IMR-90 (cell line): ENCODE measurements at regions not wholly inside any gene's neighbourhood (a gene's known extent, or its start where the extent isn't known, plus 50 kb on each side); places are given as distances from the start of the nearest gene placed in this dataset.

Experiments
- ATAC-seq: fragments of 200-7000 bp; cut with Tn5 transposase; 2 replicates; pipeline ENCODE4 v1.9.1; 2020; ENCODE audit warnings: low read depth, mild to moderate bottlenecking, moderate library complexity
- BruUV-seq: library from RNA; stranded (reverse); fragments of 400-500 nt; replicated peaks from 2 replicates; lab custom pipeline; 2021; lab: Mats Ljungman, UMichigan
- CTCF ChIA-PET: fragments of 300-600 bp; formaldehyde crosslinking; extraction: SDS; loops from one replicate; lab custom pipeline; 2021; ENCODE audit warnings: antibody characterized with exemption; lab: Yijun Ruan, JAX
- POLR2A ChIA-PET: fragments of 300-600 bp; sonication (Branson Sonifier 250); formaldehyde crosslinking; loops from one replicate; lab custom pipeline; 2022; ENCODE audit warnings: antibody characterized with exemption; ENCODE audit not compliant: unreplicated experiment; lab: Charles Lee
- DNase-seq: peaks from one replicate; pipeline ENCODE4 v3.0.0; 2013
- H2AFZ ChIP-seq: replicated peaks from 2 replicates; pipeline ENCODE3; 2013; ENCODE audit warnings: low read length, mild to moderate bottlenecking; ENCODE audit not compliant: poor library complexity
- H2AK5ac ChIP-seq: 2 replicates; pipeline ENCODE4 v1.6.1; 2013; ENCODE audit warnings: low read depth, low read length, inconsistent platforms
- H2AK9ac ChIP-seq: replicated peaks from 2 replicates; pipeline ENCODE3; 2013; ENCODE audit warnings: mild to moderate bottlenecking, low read depth, low read length, moderate library complexity; ENCODE audit not compliant: poor library complexity
- H2BK120ac ChIP-seq: 2 replicates; pipeline ENCODE4 v1.6.1; 2013; ENCODE audit warnings: low read depth, low read length, inconsistent platforms
- H2BK15ac ChIP-seq: 3 replicates; pipeline ENCODE4 v1.6.1; 2013; ENCODE audit warnings: low read depth, low read length, inconsistent platforms
- H2BK20ac ChIP-seq: 2 replicates; pipeline ENCODE4 v1.6.1; 2013; ENCODE audit warnings: low read depth, mild to moderate bottlenecking, inconsistent platforms, low read length, moderate library complexity
- H2BK5ac ChIP-seq: 2 replicates; pipeline ENCODE4 v1.6.1; 2013; ENCODE audit warnings: mild to moderate bottlenecking, low read depth, low read length, inconsistent platforms; ENCODE audit not compliant: poor library complexity, severe bottlenecking
- H3K14ac ChIP-seq: replicated peaks from 2 replicates; pipeline ENCODE4 v1.6.1; 2013; ENCODE audit warnings: low read depth, low read length, inconsistent platforms
- H3K18ac ChIP-seq: 2 replicates; pipeline ENCODE4 v1.6.1; 2013; ENCODE audit warnings: low read depth, low read length, control low read depth
- H3K23ac ChIP-seq: 2 replicates; pipeline ENCODE4 v1.6.1; 2013; ENCODE audit warnings: low read depth, low read length, inconsistent platforms
- H3K27ac ChIP-seq: 2 replicates; pipeline ENCODE4 v1.5.1; 2013; ENCODE audit warnings: mild to moderate bottlenecking, control low read depth, low read length; ENCODE audit not compliant: insufficient read depth
- H3K27me3 ChIP-seq: 2 replicates; pipeline ENCODE4 v1.6.1; 2013; ENCODE audit warnings: low read length; ENCODE audit not compliant: control insufficient read depth, insufficient read depth
- H3K36me3 ChIP-seq: 2 replicates; pipeline ENCODE4 v1.6.1; 2013; ENCODE audit warnings: low read length, mixed read lengths; ENCODE audit not compliant: control insufficient read depth, insufficient read depth
- H3K4ac ChIP-seq: 2 replicates; pipeline ENCODE4 v1.6.1; 2013; ENCODE audit warnings: low read depth, low read length, inconsistent platforms
- H3K4me1 ChIP-seq: 2 replicates; pipeline ENCODE4 v1.6.1; 2013; ENCODE audit warnings: low read length, mixed read lengths; ENCODE audit not compliant: control insufficient read depth, insufficient read depth
- H3K4me2 ChIP-seq: 2 replicates; pipeline ENCODE4 v1.6.1; 2013; ENCODE audit warnings: low read depth, mild to moderate bottlenecking, control low read depth, low read length, moderate library complexity
- H3K4me3 ChIP-seq: 2 replicates; pipeline ENCODE4 v1.5.1; 2013; ENCODE audit warnings: low read depth, mild to moderate bottlenecking, control low read depth, low read length, moderate library complexity; ENCODE audit not compliant: insufficient read depth
- H3K56ac ChIP-seq: 2 replicates; pipeline ENCODE4 v1.6.1; 2013; ENCODE audit warnings: low read length, inconsistent platforms; ENCODE audit not compliant: insufficient read depth; ENCODE audit errors: extremely low read depth
- H3K79me1 ChIP-seq, 2 experiments: 2 replicates each; pipeline ENCODE4 v1.6.1; 2013; ENCODE audit warnings: low read length in 2 of 2, inconsistent platforms in 1 of 2, low read depth in 1 of 2
- H3K9ac ChIP-seq: 2 replicates; pipeline ENCODE4 v1.6.1; 2013; ENCODE audit warnings: low read depth, low read length, control low read depth
- H3K9me1 ChIP-seq: 2 replicates; pipeline ENCODE4 v1.6.1; 2013; ENCODE audit warnings: low read length, inconsistent platforms; ENCODE audit not compliant: insufficient read depth
- H3K9me3 ChIP-seq: 2 replicates; pipeline ENCODE4 v1.6.1; 2013; ENCODE audit warnings: low read length; ENCODE audit not compliant: control insufficient read depth, insufficient read depth
- H4K20me1 ChIP-seq: 2 replicates; pipeline ENCODE4 v1.6.1; 2013; ENCODE audit warnings: low read length, inconsistent platforms; ENCODE audit not compliant: insufficient read depth
- H4K5ac ChIP-seq: 2 replicates; pipeline ENCODE4 v1.6.1; 2013; ENCODE audit warnings: mild to moderate bottlenecking, low read depth, low read length, control low read depth
- H4K8ac ChIP-seq, 2 experiments: 2 replicates each; pipeline ENCODE4 v1.6.1; 2013; ENCODE audit warnings: low read depth in 2 of 2, low read length in 2 of 2, control low read depth in 1 of 2, inconsistent platforms in 1 of 2
- H4K91ac ChIP-seq: 2 replicates; pipeline ENCODE4 v1.6.1; 2013; ENCODE audit warnings: low read depth, low read length, inconsistent platforms; ENCODE audit not compliant: insufficient read depth
- CEBPB ChIP-seq: IDR thresholded peaks from 2 replicates; pipeline ENCODE4 v1.6.1; 2012; ENCODE audit warnings: low read depth, low read length, improper control_type of control experiment
- CHD1 ChIP-seq: IDR thresholded peaks from 2 replicates; pipeline ENCODE4 v1.6.1; 2012; ENCODE audit warnings: low read depth, low read length, improper control_type of control experiment
- MAFK ChIP-seq: IDR thresholded peaks from 2 replicates; pipeline ENCODE4 v1.6.1; 2012; ENCODE audit warnings: low read depth, low read length, improper control_type of control experiment
- MAZ ChIP-seq: IDR thresholded peaks from 2 replicates; pipeline ENCODE4 v1.6.1; 2012; ENCODE audit warnings: low read depth, mild to moderate bottlenecking, low read length, improper control_type of control experiment, moderate library complexity, borderline replicate concordance
- NFE2L2 ChIP-seq: fragments of 150-350 bp; IDR thresholded peaks from 2 replicates; pipeline ENCODE4 v1.6.1; 2016; ENCODE audit warnings: low read depth, mild to moderate bottlenecking, low read length
- POLR2A ChIP-seq: IDR thresholded peaks from 2 replicates; pipeline ENCODE4 v1.6.1; 2012; ENCODE audit warnings: mild to moderate bottlenecking, low read depth, low read length
- RAD21 ChIP-seq: IDR thresholded peaks from 2 replicates; pipeline ENCODE4 v1.6.1; 2012; ENCODE audit warnings: low read length, improper control_type of control experiment
- RCOR1 ChIP-seq: IDR thresholded peaks from 2 replicates; pipeline ENCODE4 v1.6.1; 2012; ENCODE audit warnings: mild to moderate bottlenecking, low read length, improper control_type of control experiment; ENCODE audit not compliant: insufficient replicate concordance
- RFX5 ChIP-seq: IDR thresholded peaks from 2 replicates; pipeline ENCODE4 v1.8.0; 2012; ENCODE audit warnings: low read depth, mild to moderate bottlenecking, low read length, moderate library complexity
- SMC3 ChIP-seq: fragments of 150-350 bp; IDR thresholded peaks from 2 replicates; pipeline ENCODE4 v1.6.1; 2016; ENCODE audit warnings: low read depth, mild to moderate bottlenecking, antibody characterized with exemption, low read length, moderate library complexity
- WGBS, 2 experiments: methylation state at CpG; one replicate each; pipeline versions ENCODE4 v1.1.5 to v1.1.7; 2013; ENCODE audit warnings: missing lambda C conversion rate in 2 of 2; ENCODE audit not compliant: insufficient read length in 1 of 2; ENCODE audit errors: extremely low coverage in 2 of 2; 5-methylcytosine and 5-hydroxymethylcytosine counted together
- dilution Hi-C: fragments of 300-500 bp; cut with HindIII; formaldehyde crosslinking; loops from one replicate; pipeline ENCODE4 v1.14.3; 2018; ENCODE audit warnings: low sequenced_read_pairs; ENCODE audit not compliant: unreplicated experiment
- in situ Hi-C: fragments of 300-500 bp; cut with MboI; formaldehyde crosslinking; loops from 3 replicates; pipeline ENCODE4 v1.14.3; 2019; ENCODE audit warnings: low sequenced_read_pairs, inconsistent platforms, mixed read lengths
- intact Hi-C: fragments of 100-400 bp; cut with micrococcal nuclease; formaldehyde crosslinking; loops from 2 replicates; pipeline ENCODE4 v1.10.0; 2022
- TF ChIP-seq, protein P1 (sequence below): conservative IDR thresholded peaks from 2 replicates; pipeline ENCODE4 v1.5.1; 2012; ENCODE audit warnings: mild to moderate bottlenecking, low read depth, low read length, improper control_type of control experiment

DNA sequence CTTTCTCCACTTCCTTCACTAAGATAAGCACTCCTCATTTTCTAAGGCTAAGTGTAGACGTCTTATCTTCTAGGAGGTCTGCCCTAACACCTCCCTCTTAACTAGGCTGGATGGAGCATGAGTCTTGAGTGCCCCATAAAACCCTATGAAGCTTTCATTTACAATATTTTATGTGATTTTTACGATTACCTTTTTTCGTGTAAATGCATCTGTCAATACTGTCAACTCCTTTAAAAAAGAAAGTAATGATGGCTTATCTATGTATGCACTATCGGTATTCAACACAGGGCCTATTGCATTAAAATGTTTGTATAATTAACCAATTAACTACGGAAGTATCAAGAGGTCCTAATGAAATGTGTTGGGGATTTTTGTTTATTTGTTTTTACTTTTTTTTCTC, 156.0 kb upstream of the FAM83B start:
- no peak overlapping the region for H3K27ac ChIP-seq
- H2AK9ac ChIP-seq, result no peak overlapping the region
- H3K14ac ChIP-seq, result no peak overlapping the region
- no peaks in the 10 kb centered on the region for H3K9me1 ChIP-seq
- no peak overlapping the region for H2BK120ac ChIP-seq
- H3K4me1 ChIP-seq, result no peaks in the 10 kb centered on the region
- CTCF ChIA-PET, result no interaction called here
- no peak overlapping the region for H4K91ac ChIP-seq
- no peak overlapping the region for H2BK5ac ChIP-seq
- DNase-seq (no peak), ATAC-seq (no peak)
- no peak overlapping the region for H2BK20ac ChIP-seq
- no peaks in the 10 kb centered on the region for H3K9me3 ChIP-seq
- dilution Hi-C loops, result no loop called here
- H4K20me1 ChIP-seq, result no peaks in the 10 kb centered on the region
- no peak for TF ChIP-seq NFE2L2
- no peak for TF ChIP-seq SMC3
- TF ChIP-seq MAFK, result no peak
- TF ChIP-seq RAD21, result no peak
- TF ChIP-seq CHD1, result no peak
- no peak for TF ChIP-seq RCOR1
- no peak for TF ChIP-seq CEBPB
- no peak for TF ChIP-seq RFX5
- TF ChIP-seq, protein P1, sequence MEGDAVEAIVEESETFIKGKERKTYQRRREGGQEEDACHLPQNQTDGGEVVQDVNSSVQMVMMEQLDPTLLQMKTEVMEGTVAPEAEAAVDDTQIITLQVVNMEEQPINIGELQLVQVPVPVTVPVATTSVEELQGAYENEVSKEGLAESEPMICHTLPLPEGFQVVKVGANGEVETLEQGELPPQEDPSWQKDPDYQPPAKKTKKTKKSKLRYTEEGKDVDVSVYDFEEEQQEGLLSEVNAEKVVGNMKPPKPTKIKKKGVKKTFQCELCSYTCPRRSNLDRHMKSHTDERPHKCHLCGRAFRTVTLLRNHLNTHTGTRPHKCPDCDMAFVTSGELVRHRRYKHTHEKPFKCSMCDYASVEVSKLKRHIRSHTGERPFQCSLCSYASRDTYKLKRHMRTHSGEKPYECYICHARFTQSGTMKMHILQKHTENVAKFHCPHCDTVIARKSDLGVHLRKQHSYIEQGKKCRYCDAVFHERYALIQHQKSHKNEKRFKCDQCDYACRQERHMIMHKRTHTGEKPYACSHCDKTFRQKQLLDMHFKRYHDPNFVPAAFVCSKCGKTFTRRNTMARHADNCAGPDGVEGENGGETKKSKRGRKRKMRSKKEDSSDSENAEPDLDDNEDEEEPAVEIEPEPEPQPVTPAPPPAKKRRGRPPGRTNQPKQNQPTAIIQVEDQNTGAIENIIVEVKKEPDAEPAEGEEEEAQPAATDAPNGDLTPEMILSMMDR, result no peak
- TF ChIP-seq POLR2A, result no peak
- TF ChIP-seq MAZ, result no peak
- H3K27me3 ChIP-seq, result no peaks in the 10 kb centered on the region
- no peak overlapping the region for H3K9ac ChIP-seq
- H3K23ac ChIP-seq, result no peak overlapping the region
- H3K4me2 ChIP-seq, result no peak overlapping the region
- no peak overlapping the region for H2AK5ac ChIP-seq
- no peak overlapping the region for H2BK15ac ChIP-seq
- no CpG with 5 or more reads among the region's 5 CpGs for WGBS, 2 experiments
- POLR2A ChIA-PET, result no interaction called here
- no peak overlapping the region for H3K4ac ChIP-seq
- intact Hi-C loops, result loop anchor here (10.0 kb wide), 1 partner anchor 426 kb away; no protein-coding TSS in a partner anchor
- H3K4me3 ChIP-seq, result no peak overlapping the region
- in situ Hi-C loops, result no loop called here
- no peaks in the 10 kb centered on the region for H3K36me3 ChIP-seq
- H3K18ac ChIP-seq, result no peak overlapping the region
- no TSS peak for BruUV-seq
- H4K8ac ChIP-seq, result no peak overlapping the region
- no peak overlapping the region for H3K56ac ChIP-seq
- H3K79me1 ChIP-seq, result no peaks in the 10 kb centered on the region
- no peak overlapping the region for H2AFZ ChIP-seq
- no peak overlapping the region for H4K5ac ChIP-seq
